ENCODE measurements at regions not wholly inside any gene's neighbourhood (a gene's known extent, or its start where the extent isn't known, plus 50 kb on each side); places are given as distances from the start of the nearest gene placed in this dataset.

GRCh38 chr12:54704202-54704601 is 56.0 kb upstream of the DCD start:
- TF ChIP-seq POLR2A (IDR thresholded peaks at IDR 0.05) (no peak), CTCF (IDR thresholded peaks at IDR 0.05) (no peak), POLR2AphosphoS5 (IDR thresholded peaks at IDR 0.05) (no peak)
